ENCODE measurements at regions not wholly inside any gene's neighbourhood (a gene's known extent, or its start where the extent isn't known, plus 50 kb on each side); places are given as distances from the start of the nearest gene placed in this dataset.

- Histone ChIP-seq H3K9me3 (no peaks in the 10 kb centered on the region), H3K36me3 (ENCODE audit: control insufficient read depth, insufficient read depth, low read length) (no peaks in the 10 kb centered on the region), H3K4me3 (ENCODE audit: low read depth, low read length) (no peak overlapping the region), H3K27me3 (replicated peaks; ENCODE audit: control insufficient read depth, insufficient read depth, low read length) (no peaks in the 10 kb centered on the region), H3K4me1 (peaks cover 10% of the 10 kb centered on the region)
- peaks cover 11% of the 10 kb centered on the region for H3K4me1 Mint-ChIP-seq (ENCODE audit: low read depth, unreplicated experiment)
- CTCF ChIA-PET: no interaction called here
- no TSS peak for BruUV-seq (replicated peaks)
- DNase-seq: no peak
- H3K9me3 Mint-ChIP-seq (ENCODE audit: unreplicated experiment): no peaks in the 10 kb centered on the region
- POLR2A ChIA-PET: no interaction called here
- H3K36me3 Mint-ChIP-seq (ENCODE audit: insufficient read depth, unreplicated experiment): no peaks in the 10 kb centered on the region
- H3K4me3 Mint-ChIP-seq (ENCODE audit: unreplicated experiment): no peak overlapping the region
- H3K27ac Mint-ChIP-seq (ENCODE audit: unreplicated experiment): no peak overlapping the region
- intact Hi-C loops (cut with micrococcal nuclease; ENCODE audit: unreplicated experiment): no loop called here
- no peak for TF ChIP-seq CTCF (IDR thresholded peaks at IDR 0.05; ENCODE audit: insufficient read depth in 1 of 2, low read depth in 1 of 2, low read length in 1 of 2, severe bottlenecking in 1 of 2, unreplicated experiment in 1 of 2)
- H3K27me3 Mint-ChIP-seq (ENCODE audit: insufficient read depth, unreplicated experiment): no peaks in the 10 kb centered on the region
Measured at GRCh38 chr7:81317741-81318140, 398.9 kb upstream of the SEMA3C start.

- Mint-ChIP-seq H3K4me1 (ENCODE audit: low read depth, unreplicated experiment) (no peaks in the 10 kb centered on the region), H3K36me3 (ENCODE audit: insufficient read depth, unreplicated experiment) (no peaks in the 10 kb centered on the region), H3K27me3 (ENCODE audit: insufficient read depth, unreplicated experiment) (no peaks in the 10 kb centered on the region), H3K27ac (ENCODE audit: unreplicated experiment) (no peak overlapping the region), H3K9me3 (ENCODE audit: unreplicated experiment) (no peaks in the 10 kb centered on the region), H3K4me3 (ENCODE audit: unreplicated experiment) (no peak overlapping the region)
- no peak for DNase-seq
- no TSS peak for BruUV-seq (replicated peaks)
- ChIA-PET POLR2A (no interaction called here), CTCF (no interaction called here)
- Histone ChIP-seq H3K4me3 (ENCODE audit: low read depth, low read length) (no peak overlapping the region), H3K9me3 (no peaks in the 10 kb centered on the region), H3K4me1 (no peaks in the 10 kb centered on the region), H3K36me3 (ENCODE audit: control insufficient read depth, insufficient read depth, low read length) (no peaks in the 10 kb centered on the region), H3K27me3 (replicated peaks; ENCODE audit: control insufficient read depth, insufficient read depth, low read length) (no peaks in the 10 kb centered on the region)
- no peak for TF ChIP-seq CTCF (IDR thresholded peaks at IDR 0.05; ENCODE audit: insufficient read depth in 1 of 2, low read depth in 1 of 2, low read length in 1 of 2, severe bottlenecking in 1 of 2, unreplicated experiment in 1 of 2)
- intact Hi-C loops (cut with micrococcal nuclease; ENCODE audit: unreplicated experiment): no loop called here
Measured at GRCh38 chr7:81308643-81309322, 389.9 kb upstream of the SEMA3C start.

- no peak overlapping the region for H3K4me3 ChIP-seq (ENCODE audit: low read depth, low read length)
- peaks cover 12% of the 10 kb centered on the region for H3K4me1 ChIP-seq
- TF ChIP-seq CTCF (IDR thresholded peaks at IDR 0.05; ENCODE audit: insufficient read depth in 1 of 2, low read depth in 1 of 2, low read length in 1 of 2, severe bottlenecking in 1 of 2, unreplicated experiment in 1 of 2): no peak
- no TSS peak for BruUV-seq (replicated peaks)
- H3K36me3 ChIP-seq (ENCODE audit: control insufficient read depth, insufficient read depth, low read length): no peaks in the 10 kb centered on the region
- intact Hi-C loops (cut with micrococcal nuclease; ENCODE audit: unreplicated experiment): no loop called here
- Mint-ChIP-seq H3K36me3 (ENCODE audit: insufficient read depth, unreplicated experiment) (no peaks in the 10 kb centered on the region), H3K4me3 (ENCODE audit: unreplicated experiment) (no peak overlapping the region), H3K9me3 (ENCODE audit: unreplicated experiment) (no peaks in the 10 kb centered on the region), H3K4me1 (ENCODE audit: low read depth, unreplicated experiment) (peaks cover 10% of the 10 kb centered on the region), H3K27ac (ENCODE audit: unreplicated experiment) (no peak overlapping the region), H3K27me3 (ENCODE audit: insufficient read depth, unreplicated experiment) (no peaks in the 10 kb centered on the region)
- DNase-seq: no peak
- no peaks in the 10 kb centered on the region for H3K27me3 ChIP-seq (replicated peaks; ENCODE audit: control insufficient read depth, insufficient read depth, low read length)
- CTCF ChIA-PET: no interaction called here
- POLR2A ChIA-PET: no interaction called here
- no peaks in the 10 kb centered on the region for H3K9me3 ChIP-seq
Measured at GRCh38 chr7:81301815-81302214, 383.0 kb upstream of the SEMA3C start.
